Parathyroid adenoma (tissue), 2 donors: ENCODE measurements at regions not wholly inside any gene's neighbourhood (a gene's known extent, or its start where the extent isn't known, plus 50 kb on each side); places are given as distances from the start of the nearest gene placed in this dataset.

Source experiments
- H2AFZ ChIP-seq: fragments of 300-600 bp; sonication (generic); one replicate; pipeline ENCODE4 v1.7.0; 2017; ENCODE audit warnings: antibody characterized with exemption, mild to moderate bottlenecking
- H3K27ac ChIP-seq: fragments of 300-600 bp; sonication (generic); one replicate; pipeline ENCODE4 v1.7.0; 2017
- H3K27me3 ChIP-seq: fragments of 300-600 bp; sonication (generic); one replicate; pipeline ENCODE4 v1.7.0; 2017; ENCODE audit warnings: low read length; ENCODE audit not compliant: control insufficient read depth, insufficient read depth
- H3K36me3 ChIP-seq: fragments of 300-600 bp; sonication (generic); one replicate; pipeline ENCODE4 v1.7.0; 2017; ENCODE audit warnings: low read length; ENCODE audit not compliant: control insufficient read depth, insufficient read depth
- H3K4me1 ChIP-seq: fragments of 300-600 bp; sonication (generic); one replicate; pipeline ENCODE4 v1.7.0; 2017; ENCODE audit warnings: control low read depth
- H3K4me2 ChIP-seq: fragments of 300-600 bp; sonication (generic); one replicate; pipeline ENCODE4 v1.7.0; 2017; ENCODE audit warnings: low read length
- H3K4me3 ChIP-seq: fragments of 300-600 bp; sonication (generic); one replicate; pipeline ENCODE4 v1.7.0; 2017; ENCODE audit warnings: low read depth, low read length
- H3K79me2 ChIP-seq: fragments of 300-600 bp; sonication (generic); one replicate; pipeline ENCODE4 v1.7.0; 2017; ENCODE audit warnings: control low read depth
- H3K9ac ChIP-seq: fragments of 300-600 bp; sonication (generic); one replicate; pipeline ENCODE4 v1.7.0; 2017; ENCODE audit warnings: mild to moderate bottlenecking
- H3K9me3 ChIP-seq: fragments of 300-600 bp; sonication (generic); one replicate; pipeline ENCODE4 v1.7.0; 2017; ENCODE audit warnings: low read length; ENCODE audit not compliant: control insufficient read depth
- TF ChIP-seq, protein P1 (sequence below): fragments of 300-600 bp; sonication (generic); IDR thresholded peaks from one replicate; pipeline ENCODE4 v1.7.0; 2017; ENCODE audit warnings: antibody characterized with exemption, mild to moderate bottlenecking
- donor health status: primary hyperparathyroidism.

DNA sequence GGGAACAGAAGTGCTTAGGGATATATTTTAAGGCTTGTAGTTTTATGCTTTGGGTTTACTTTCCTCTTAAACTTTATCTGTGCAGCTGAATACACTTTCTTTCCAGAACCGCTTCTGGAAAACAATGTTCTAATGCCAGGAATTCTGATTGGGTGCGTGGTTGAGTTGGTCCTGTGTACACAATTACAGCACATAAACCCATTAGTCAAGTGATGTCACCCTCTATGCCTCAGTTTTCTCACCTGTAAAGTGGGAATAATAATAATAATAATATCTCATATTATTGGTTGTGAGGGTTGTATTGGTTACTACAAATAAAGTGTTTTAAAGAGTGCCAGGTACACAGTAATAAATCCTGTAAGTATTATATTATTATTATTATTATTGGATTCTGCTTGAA is 129.2 kb downstream of the MID1IP1 start:
- Histone ChIP-seq H2AFZ (no peak overlapping the region), H3K4me1 (no peaks in the 10 kb centered on the region), H3K27me3 (no peaks in the 10 kb centered on the region), H3K36me3 (no peaks in the 10 kb centered on the region), H3K4me2 (no peak overlapping the region), H3K9me3 (no peaks in the 10 kb centered on the region), H3K9ac (no peak overlapping the region), H3K4me3 (no peak overlapping the region), H3K79me2 (no peaks in the 10 kb centered on the region), H3K27ac (no peak overlapping the region)
- TF ChIP-seq, protein P1, sequence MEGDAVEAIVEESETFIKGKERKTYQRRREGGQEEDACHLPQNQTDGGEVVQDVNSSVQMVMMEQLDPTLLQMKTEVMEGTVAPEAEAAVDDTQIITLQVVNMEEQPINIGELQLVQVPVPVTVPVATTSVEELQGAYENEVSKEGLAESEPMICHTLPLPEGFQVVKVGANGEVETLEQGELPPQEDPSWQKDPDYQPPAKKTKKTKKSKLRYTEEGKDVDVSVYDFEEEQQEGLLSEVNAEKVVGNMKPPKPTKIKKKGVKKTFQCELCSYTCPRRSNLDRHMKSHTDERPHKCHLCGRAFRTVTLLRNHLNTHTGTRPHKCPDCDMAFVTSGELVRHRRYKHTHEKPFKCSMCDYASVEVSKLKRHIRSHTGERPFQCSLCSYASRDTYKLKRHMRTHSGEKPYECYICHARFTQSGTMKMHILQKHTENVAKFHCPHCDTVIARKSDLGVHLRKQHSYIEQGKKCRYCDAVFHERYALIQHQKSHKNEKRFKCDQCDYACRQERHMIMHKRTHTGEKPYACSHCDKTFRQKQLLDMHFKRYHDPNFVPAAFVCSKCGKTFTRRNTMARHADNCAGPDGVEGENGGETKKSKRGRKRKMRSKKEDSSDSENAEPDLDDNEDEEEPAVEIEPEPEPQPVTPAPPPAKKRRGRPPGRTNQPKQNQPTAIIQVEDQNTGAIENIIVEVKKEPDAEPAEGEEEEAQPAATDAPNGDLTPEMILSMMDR: no peak

DNA sequence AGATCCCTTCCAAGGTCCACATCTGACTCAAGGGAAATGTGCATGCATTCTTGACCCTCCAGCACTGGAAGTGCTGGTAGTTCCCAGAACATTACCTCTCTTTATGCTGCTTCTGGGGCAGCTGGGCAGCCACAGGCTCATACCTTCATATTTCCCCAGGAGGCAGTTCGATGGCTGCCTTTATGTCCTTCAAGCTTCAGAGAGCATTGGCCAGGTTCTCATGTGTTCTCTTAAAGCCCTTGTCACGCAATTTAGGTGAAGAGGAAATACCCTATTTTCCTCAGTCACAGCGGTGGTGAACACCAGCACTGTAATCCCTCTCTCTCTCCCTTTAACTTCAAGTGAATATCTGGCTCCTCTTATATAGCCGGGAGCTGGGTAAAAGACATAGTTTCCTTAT is 134.3 kb downstream of the MID1IP1 start:
- Histone ChIP-seq H3K27me3 (no peaks in the 10 kb centered on the region), H3K4me2 (no peak overlapping the region), H3K9ac (no peak overlapping the region), H3K36me3 (no peaks in the 10 kb centered on the region), H3K27ac (no peak overlapping the region), H3K4me1 (no peaks in the 10 kb centered on the region), H3K4me3 (no peak overlapping the region), H3K79me2 (no peaks in the 10 kb centered on the region), H2AFZ (no peak overlapping the region), H3K9me3 (no peaks in the 10 kb centered on the region)
- TF ChIP-seq, protein P1: no peak

DNA sequence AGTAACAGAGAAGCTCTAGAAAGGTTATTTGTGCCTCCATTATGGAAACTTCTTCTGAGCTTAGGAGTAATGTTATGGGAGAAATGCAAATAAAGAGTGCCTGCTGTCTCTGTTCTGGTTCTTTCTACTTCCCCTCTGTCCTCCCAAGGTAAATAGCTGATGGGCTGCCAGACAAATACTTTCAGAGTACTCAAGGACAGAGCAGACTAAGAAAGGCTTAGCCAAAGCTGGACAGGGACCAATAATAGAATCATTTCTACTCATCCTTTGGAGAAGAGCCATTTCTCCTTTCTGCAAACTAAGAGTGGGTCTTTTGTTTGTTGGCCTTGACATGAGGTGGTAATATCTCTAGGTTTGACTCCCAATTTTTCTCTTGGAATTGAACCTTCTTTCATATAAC is 136.1 kb downstream of the MID1IP1 start:
- no peak overlapping the region for H3K4me3 ChIP-seq
- TF ChIP-seq, protein P1: no peak
- no peak overlapping the region for H3K4me2 ChIP-seq
- H3K79me2 ChIP-seq: no peaks in the 10 kb centered on the region
- H3K36me3 ChIP-seq: no peaks in the 10 kb centered on the region
- no peak overlapping the region for H3K27ac ChIP-seq
- H3K9me3 ChIP-seq: no peaks in the 10 kb centered on the region
- no peaks in the 10 kb centered on the region for H3K4me1 ChIP-seq
- H3K9ac ChIP-seq: no peak overlapping the region
- H3K27me3 ChIP-seq: no peaks in the 10 kb centered on the region
- no peak overlapping the region for H2AFZ ChIP-seq

DNA sequence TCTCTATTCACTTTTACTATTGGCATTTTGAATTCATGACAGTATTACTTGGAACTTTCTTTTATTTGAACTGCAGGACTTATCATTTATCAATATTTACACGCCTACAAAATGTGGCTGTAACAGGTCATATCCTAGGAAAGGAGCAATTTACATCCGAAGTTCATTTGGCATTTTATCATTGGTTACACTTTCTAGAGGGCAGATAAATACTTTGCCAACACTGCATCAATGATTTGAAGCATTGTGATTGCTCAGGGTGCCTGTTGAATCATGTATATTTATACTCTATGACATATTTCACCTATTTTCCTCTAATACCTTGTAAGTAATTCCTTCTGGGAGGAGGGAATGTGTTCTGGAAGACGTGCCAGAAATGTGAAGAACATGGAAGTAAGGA is 136.7 kb downstream of the MID1IP1 start:
- Histone ChIP-seq H3K79me2 (no peaks in the 10 kb centered on the region), H3K4me2 (no peak overlapping the region), H3K27me3 (no peaks in the 10 kb centered on the region), H3K4me3 (no peak overlapping the region), H3K9me3 (no peaks in the 10 kb centered on the region), H3K4me1 (no peaks in the 10 kb centered on the region), H2AFZ (no peak overlapping the region), H3K27ac (no peak overlapping the region), H3K9ac (no peak overlapping the region), H3K36me3 (no peaks in the 10 kb centered on the region)
- TF ChIP-seq, protein P1: no peak

DNA sequence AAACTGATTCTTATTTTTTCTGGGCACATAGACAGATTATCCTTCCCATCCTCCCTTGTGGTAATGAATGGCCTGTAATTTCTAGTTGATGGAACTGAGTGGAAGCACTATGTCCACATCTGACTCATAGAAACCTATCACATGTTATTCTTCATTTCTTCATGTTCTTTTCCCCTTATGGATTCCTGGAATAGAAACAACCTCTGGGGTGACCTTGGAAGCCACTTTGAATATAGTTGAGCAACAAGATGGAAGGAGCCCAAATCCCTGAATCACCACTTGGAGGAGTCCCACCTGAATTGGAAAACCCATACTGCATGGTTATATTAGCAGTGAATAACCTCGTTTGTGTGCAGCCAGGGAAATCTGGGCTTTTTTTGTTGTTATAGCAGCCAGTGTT is 137.8 kb downstream of the MID1IP1 start:
- TF ChIP-seq, protein P1: no peak
- H3K9ac ChIP-seq: no peak overlapping the region
- H3K27ac ChIP-seq: no peak overlapping the region
- H3K27me3 ChIP-seq: no peaks in the 10 kb centered on the region
- H3K36me3 ChIP-seq: no peaks in the 10 kb centered on the region
- H3K9me3 ChIP-seq: no peaks in the 10 kb centered on the region
- no peaks in the 10 kb centered on the region for H3K79me2 ChIP-seq
- H3K4me2 ChIP-seq: no peak overlapping the region
- no peak overlapping the region for H2AFZ ChIP-seq
- no peaks in the 10 kb centered on the region for H3K4me1 ChIP-seq
- H3K4me3 ChIP-seq: no peak overlapping the region
